ENCODE measurements at regions not wholly inside any gene's neighbourhood (a gene's known extent, or its start where the extent isn't known, plus 50 kb on each side); places are given as distances from the start of the nearest gene placed in this dataset.
A peak's percentile ranks its signal among the peaks of the same experiment; 100 is the strongest.

DNA sequence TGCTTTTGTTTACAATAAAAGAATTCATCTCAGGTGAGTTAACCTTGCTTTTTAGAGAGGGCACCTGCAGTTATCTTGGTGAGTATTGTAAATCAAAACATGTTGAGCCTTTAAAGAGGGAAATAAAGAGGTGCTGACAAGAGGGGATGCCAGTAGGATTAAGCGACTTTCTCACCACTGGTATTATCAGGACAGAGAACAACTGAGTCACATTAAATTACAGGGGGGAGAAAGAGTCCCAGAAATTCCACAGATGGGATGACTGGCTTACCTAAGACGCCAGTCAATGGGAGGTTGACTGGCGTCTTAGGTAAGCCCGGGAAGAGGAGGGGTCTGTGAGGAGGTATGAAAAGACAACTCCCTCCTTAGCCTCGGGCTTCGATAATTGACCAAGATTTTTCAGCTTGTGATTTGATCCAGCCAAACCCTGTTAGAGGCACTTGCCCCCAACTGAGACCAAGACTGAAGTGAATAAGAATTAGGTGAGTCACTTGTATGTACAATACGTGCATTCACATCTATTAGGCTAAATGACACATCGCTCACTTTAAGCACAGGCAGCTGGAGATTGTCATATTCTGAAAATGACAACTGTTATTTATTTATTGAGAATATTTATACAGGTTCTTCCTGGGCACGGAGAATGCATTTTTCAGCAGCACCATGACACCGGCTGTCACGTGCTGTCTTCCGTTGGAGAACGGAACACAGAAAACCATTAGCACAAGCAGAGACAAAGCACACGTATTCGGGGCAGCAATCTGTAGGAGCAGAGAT is 117.6 kb downstream of the SEM1 start:
- no peak for DNase-seq (ENCODE audit: insufficient read length, low spot score)
- TF ChIP-seq, protein P1, sequence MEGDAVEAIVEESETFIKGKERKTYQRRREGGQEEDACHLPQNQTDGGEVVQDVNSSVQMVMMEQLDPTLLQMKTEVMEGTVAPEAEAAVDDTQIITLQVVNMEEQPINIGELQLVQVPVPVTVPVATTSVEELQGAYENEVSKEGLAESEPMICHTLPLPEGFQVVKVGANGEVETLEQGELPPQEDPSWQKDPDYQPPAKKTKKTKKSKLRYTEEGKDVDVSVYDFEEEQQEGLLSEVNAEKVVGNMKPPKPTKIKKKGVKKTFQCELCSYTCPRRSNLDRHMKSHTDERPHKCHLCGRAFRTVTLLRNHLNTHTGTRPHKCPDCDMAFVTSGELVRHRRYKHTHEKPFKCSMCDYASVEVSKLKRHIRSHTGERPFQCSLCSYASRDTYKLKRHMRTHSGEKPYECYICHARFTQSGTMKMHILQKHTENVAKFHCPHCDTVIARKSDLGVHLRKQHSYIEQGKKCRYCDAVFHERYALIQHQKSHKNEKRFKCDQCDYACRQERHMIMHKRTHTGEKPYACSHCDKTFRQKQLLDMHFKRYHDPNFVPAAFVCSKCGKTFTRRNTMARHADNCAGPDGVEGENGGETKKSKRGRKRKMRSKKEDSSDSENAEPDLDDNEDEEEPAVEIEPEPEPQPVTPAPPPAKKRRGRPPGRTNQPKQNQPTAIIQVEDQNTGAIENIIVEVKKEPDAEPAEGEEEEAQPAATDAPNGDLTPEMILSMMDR (IDR thresholded peaks at IDR 0.05; ENCODE audit: insufficient read depth, missing control alignments) = no peak
- FAIRE-seq = no peak

DNA sequence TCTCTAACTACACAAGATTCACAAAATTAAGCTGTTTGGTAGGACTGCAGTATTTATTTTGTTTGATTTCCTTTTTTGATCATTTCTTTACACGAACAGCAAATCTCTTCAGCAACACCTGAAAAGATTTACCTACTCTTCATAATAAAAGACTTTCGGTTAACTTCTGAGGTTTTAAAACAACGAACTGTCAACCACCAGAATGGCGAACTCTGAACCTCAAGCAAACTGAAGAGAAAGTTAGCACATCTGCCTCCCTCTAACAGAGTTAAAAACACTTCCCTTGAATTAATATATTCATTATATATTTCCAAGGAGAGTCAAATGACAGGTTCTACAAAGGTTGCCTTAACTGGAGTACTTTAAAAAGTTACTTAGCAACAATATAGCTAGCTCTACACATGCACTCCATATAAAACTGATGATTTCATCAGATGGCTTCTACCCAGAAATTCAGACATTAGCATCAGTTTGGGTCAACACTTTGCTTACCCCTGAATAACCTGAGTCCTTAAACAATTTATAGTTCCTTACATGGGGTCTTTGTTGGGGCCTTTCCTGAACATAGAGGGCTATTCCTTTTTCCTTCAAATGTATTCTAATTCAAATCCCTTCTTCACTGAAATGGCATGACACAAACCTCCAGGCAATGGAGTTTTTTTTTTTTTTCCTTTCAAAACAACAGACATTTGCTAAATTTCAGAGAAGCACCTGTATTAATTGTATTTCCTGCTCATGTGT is 118.3 kb downstream of the SEM1 start:
- TF ChIP-seq, protein P1 (IDR thresholded peaks at IDR 0.05; ENCODE audit: insufficient read depth, missing control alignments) = no peak

DNA sequence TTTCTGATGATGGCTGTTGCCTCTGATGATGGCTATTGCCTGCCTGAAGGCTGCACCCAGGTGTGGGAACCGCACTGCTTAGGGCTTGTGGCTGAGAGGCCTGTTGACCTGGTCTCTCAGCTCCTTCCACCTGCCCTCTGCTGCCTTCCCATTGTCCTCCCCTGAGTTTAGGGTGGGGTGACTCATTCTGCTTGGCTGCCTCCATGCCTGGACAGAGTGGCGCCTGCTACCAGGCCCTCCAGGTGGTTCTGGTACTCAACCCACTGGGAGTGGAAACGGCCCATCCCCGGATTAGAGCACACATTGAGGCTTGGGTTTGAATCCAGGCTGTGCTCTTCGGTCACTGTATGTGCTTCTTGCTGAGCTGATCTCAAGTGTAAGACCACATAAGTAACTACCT is 120.6 kb downstream of the SEM1 start:
- no peak for FAIRE-seq
- DNase-seq (ENCODE audit: insufficient read length, low spot score) = no peak
- TF ChIP-seq, protein P1 (IDR thresholded peaks at IDR 0.05; ENCODE audit: insufficient read depth, missing control alignments) = no peak

More for the DNA sequence above, 118.3 kb downstream of the SEM1 start:
- DNase-seq (ENCODE audit: insufficient read length, low spot score) = no peak
- FAIRE-seq = no peak

DNA sequence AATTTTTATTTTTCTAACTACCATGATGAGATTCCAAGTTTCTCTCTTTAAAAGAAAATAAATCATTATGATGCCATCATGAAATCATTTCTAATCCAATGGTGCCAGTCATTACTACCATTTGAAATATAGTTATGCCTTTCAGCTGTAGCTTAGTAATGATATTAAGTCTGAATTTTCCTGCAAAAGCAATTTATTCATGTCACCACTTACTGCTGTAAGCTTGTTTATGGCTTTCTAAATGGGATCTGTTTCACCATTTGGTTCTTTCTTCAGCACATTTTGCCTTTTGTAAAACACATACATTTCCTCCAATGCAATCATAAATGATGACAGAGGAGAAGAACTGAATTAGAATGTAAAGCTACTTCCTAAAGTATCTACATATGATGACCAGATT is 130.5 kb downstream of the SEM1 start:
- TF ChIP-seq, protein P1 (IDR thresholded peaks at IDR 0.05; ENCODE audit: insufficient read depth, missing control alignments) = no peak
- DNase-seq (ENCODE audit: insufficient read length, low spot score) (no peak), FAIRE-seq (no peak)

- DNase-seq (ENCODE audit: insufficient read length, low spot score) (no peak), FAIRE-seq (peak; percentile 35)
- TF ChIP-seq, protein P1 (IDR thresholded peaks at IDR 0.05; ENCODE audit: insufficient read depth, missing control alignments) = no peak
Measured at GRCh38 chr7:96578606-96579005, 131.0 kb downstream of the SEM1 start.

DNA sequence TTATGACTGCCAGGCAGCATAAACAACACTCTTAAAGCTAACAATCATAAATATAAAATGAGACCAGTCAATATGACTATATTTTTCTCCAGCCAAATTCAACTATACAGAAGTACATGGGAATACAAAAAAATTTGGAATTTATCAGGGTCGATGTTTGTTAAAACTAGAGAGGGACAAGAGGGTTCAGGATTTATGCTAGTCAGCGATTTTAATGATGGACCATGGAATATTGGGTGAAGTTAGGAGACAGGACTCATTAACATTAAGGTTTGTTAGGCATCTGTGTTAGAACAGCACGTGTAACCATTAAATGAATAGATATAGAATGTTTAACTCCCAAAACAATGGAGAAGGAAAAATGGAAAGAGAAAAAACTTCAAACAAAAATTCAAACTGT is 146.2 kb downstream of the SEM1 start:
- TF ChIP-seq, protein P1 (IDR thresholded peaks at IDR 0.05; ENCODE audit: insufficient read depth, missing control alignments) = no peak
- DNase-seq (ENCODE audit: insufficient read length, low spot score) (no peak), FAIRE-seq (no peak)

- DNase-seq (ENCODE audit: insufficient read length, low spot score) (no peak), FAIRE-seq (no peak)
- TF ChIP-seq, protein P1 (IDR thresholded peaks at IDR 0.05; ENCODE audit: insufficient read depth, missing control alignments) = no peak
Measured at GRCh38 chr7:96562966-96563365, 146.7 kb downstream of the SEM1 start.
